WERI-Rb-1 (cell line): ENCODE measurements at regions not wholly inside any gene's neighbourhood (a gene's known extent, or its start where the extent isn't known, plus 50 kb on each side); places are given as distances from the start of the nearest gene placed in this dataset.
"Not testable (repeated sequence)": the region's sequence is repeated elsewhere in the genome, so short reads cannot be mapped to it uniquely, and the experiment has no call there.

Experiments used
- DNase-seq: peaks from one replicate; pipeline ENCODE4 v3.0.0-alpha.2; 2020
- H3K27ac ChIP-seq: fragments of 250-450 bp; sonication (Bioruptor Pico); 2 replicates; pipeline ENCODE4 v1.5.1; 2020; ENCODE audit warnings: mild to moderate bottlenecking, moderate library complexity
- H3K27me3 ChIP-seq: fragments of 250-450 bp; sonication (Bioruptor Pico); 2 replicates; pipeline ENCODE4 v1.5.1; 2021; ENCODE audit warnings: mild to moderate bottlenecking, low read depth, moderate library complexity; ENCODE audit not compliant: insufficient read depth, severe bottlenecking
- H3K36me3 ChIP-seq: fragments of 250-450 bp; sonication (Bioruptor Pico); 2 replicates; pipeline ENCODE4 v1.5.1; 2020; ENCODE audit warnings: mild to moderate bottlenecking, moderate library complexity
- H3K4me3 ChIP-seq: 2 replicates; pipeline ENCODE4 v1.5.1; 2011; ENCODE audit warnings: low read depth, mild to moderate bottlenecking, control low read depth, low read length
- H3K9me3 ChIP-seq: fragments of 250-450 bp; sonication (Bioruptor Pico); 2 replicates; pipeline ENCODE4 v1.5.1; 2021; ENCODE audit warnings: mild to moderate bottlenecking, moderate library complexity; ENCODE audit not compliant: severe bottlenecking

GRCh38 chr21:9083091-9083826, 1438.1 kb upstream of the TPTE start:
- not testable (repeated sequence) for H3K4me3 ChIP-seq, DNase-seq, H3K9me3 ChIP-seq, H3K27me3 ChIP-seq, H3K36me3 ChIP-seq, H3K27ac ChIP-seq

GRCh38 chr21:9086299-9086698, 1435.1 kb upstream of the TPTE start:
- H3K27ac ChIP-seq, DNase-seq, H3K9me3 ChIP-seq, H3K36me3 ChIP-seq, H3K27me3 ChIP-seq, H3K4me3 ChIP-seq: not testable (repeated sequence)

DNA sequence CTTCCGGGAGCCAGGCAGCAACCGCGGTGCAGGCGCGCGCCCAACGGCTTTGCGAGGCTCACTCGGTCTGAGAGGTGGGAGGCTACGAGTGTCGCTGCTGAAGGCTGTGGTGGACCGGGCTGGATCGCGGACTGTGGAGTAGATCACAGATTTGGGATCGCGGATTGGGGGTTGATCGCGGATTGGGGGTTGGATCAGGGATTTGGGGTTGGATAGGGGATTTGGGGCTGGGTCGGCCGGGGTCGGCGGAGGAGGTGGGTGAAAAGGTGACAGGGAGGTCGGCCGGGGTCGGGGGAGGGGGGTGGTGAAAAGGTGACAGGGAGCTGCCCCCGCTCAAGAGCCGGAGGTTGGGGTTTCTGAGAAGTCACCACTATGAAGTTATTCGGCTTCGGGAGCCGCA, 1433.6 kb upstream of the TPTE start:
- H3K27ac ChIP-seq, H3K4me3 ChIP-seq, H3K9me3 ChIP-seq: not testable (repeated sequence)

DNA sequence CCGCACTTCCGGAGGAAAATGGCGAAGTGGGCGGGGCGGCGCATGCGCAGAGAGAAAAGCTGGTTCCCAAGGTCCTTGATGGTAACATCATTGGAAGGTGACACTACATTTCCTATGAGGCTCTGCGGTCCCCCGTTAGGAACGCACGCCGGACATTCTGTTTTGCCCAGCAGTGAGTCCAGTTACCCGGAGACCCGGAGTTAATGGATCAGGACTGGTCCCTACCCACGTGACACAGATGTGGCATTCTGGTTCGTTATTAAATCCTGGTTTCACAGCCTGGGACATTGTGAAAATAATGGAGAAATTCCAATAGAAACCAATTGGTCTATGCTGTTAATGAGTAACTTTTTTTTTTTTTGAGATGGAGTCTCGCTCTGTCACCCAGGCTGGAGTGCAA, 1391.6 kb upstream of the TPTE start:
- not testable (repeated sequence) for H3K27me3 ChIP-seq, H3K27ac ChIP-seq, H3K36me3 ChIP-seq, H3K4me3 ChIP-seq, H3K9me3 ChIP-seq, DNase-seq

More for the DNA sequence above, 1433.6 kb upstream of the TPTE start:
- H3K36me3 ChIP-seq, H3K27me3 ChIP-seq, DNase-seq: not testable (repeated sequence)

- DNase-seq, H3K9me3 ChIP-seq, H3K4me3 ChIP-seq, H3K27me3 ChIP-seq, H3K27ac ChIP-seq, H3K36me3 ChIP-seq: not testable (repeated sequence)
Observed at GRCh38 chr21:9130817-9131216, 1390.6 kb upstream of the TPTE start.
